BE2C (cell line): ENCODE measurements at regions not wholly inside any gene's neighbourhood (a gene's known extent, or its start where the extent isn't known, plus 50 kb on each side); places are given as distances from the start of the nearest gene placed in this dataset.

ENCODE experiments used
- DNase-seq: peaks from one replicate; pipeline ENCODE4 v3.0.0-alpha.2; 2020
- H3K27me3 ChIP-seq: fragments of 250-450 bp; sonication (Bioruptor Pico); 2 replicates; pipeline ENCODE4 v1.5.1; 2020; ENCODE audit warnings: mild to moderate bottlenecking
- H3K36me3 ChIP-seq: fragments of 250-450 bp; sonication (Bioruptor Pico); 2 replicates; pipeline ENCODE4 v1.5.1; 2020; ENCODE audit warnings: mild to moderate bottlenecking
- H3K4me1 ChIP-seq: fragments of 250-450 bp; sonication (Bioruptor Pico); 2 replicates; pipeline ENCODE4 v1.5.1; 2020
- H3K4me3 ChIP-seq: 2 replicates; pipeline ENCODE4 v1.5.1; 2011; ENCODE audit warnings: low read depth, low read length
- H3K9me3 ChIP-seq: fragments of 250-450 bp; sonication (Bioruptor Pico); 2 replicates; pipeline ENCODE4 v1.5.1; 2020
- CTCF ChIP-seq: IDR thresholded peaks from 2 replicates; pipeline ENCODE4 v1.5.1; 2012; ENCODE audit warnings: mild to moderate bottlenecking, low read depth, low read length

GRCh38 chr2:43088143-43089073, 138.0 kb downstream of the ZFP36L2 start:
- no peak for DNase-seq

GRCh38 chr2:43087413-43087812, 139.0 kb downstream of the ZFP36L2 start:
- Histone ChIP-seq H3K36me3 (no peaks in the 10 kb centered on the region), H3K27me3 (no peaks in the 10 kb centered on the region), H3K4me3 (no peak overlapping the region), H3K9me3 (no peaks in the 10 kb centered on the region; the same call in 1 of the 2 replicates), H3K4me1 (peaks cover 31% of the 10 kb centered on the region)
- TF ChIP-seq CTCF: no peak
- no peak for DNase-seq

More at GRCh38 chr2:43088143-43089073, 138.0 kb downstream of the ZFP36L2 start:
- TF ChIP-seq CTCF: no peak
- Histone ChIP-seq H3K27me3 (no peaks in the 10 kb centered on the region), H3K4me1 (peaks cover 22% of the 10 kb centered on the region), H3K36me3 (no peaks in the 10 kb centered on the region), H3K4me3 (no peak overlapping the region), H3K9me3 (no peaks in the 10 kb centered on the region; the same call in 1 of the 2 replicates)

GRCh38 chr2:43086451-43087221, 139.8 kb downstream of the ZFP36L2 start:
- H3K9me3 ChIP-seq: no peaks in the 10 kb centered on the region; the same call in 1 of the 2 replicates
- no peaks in the 10 kb centered on the region for H3K27me3 ChIP-seq
- peaks cover 38% of the 10 kb centered on the region for H3K4me1 ChIP-seq
- no peak for DNase-seq
- TF ChIP-seq CTCF: no peak
- H3K36me3 ChIP-seq: no peaks in the 10 kb centered on the region
- no peak overlapping the region for H3K4me3 ChIP-seq

- H3K4me1 ChIP-seq: peaks cover 42% of the 10 kb centered on the region
- H3K36me3 ChIP-seq: no peaks in the 10 kb centered on the region
- no peak for DNase-seq
- no peaks in the 10 kb centered on the region; the same call in 1 of the 2 replicates for H3K9me3 ChIP-seq
- no peak for TF ChIP-seq CTCF
- no peak overlapping the region for H3K4me3 ChIP-seq
- H3K27me3 ChIP-seq: no peaks in the 10 kb centered on the region
Observed at GRCh38 chr2:43085929-43086328, 140.5 kb downstream of the ZFP36L2 start.

GRCh38 chr2:43085505-43085904, 140.9 kb downstream of the ZFP36L2 start:
- DNase-seq: no peak
- H3K27me3 ChIP-seq: no peaks in the 10 kb centered on the region
- no peaks in the 10 kb centered on the region; the same call in 1 of the 2 replicates for H3K9me3 ChIP-seq
- H3K4me3 ChIP-seq: no peak overlapping the region
- H3K36me3 ChIP-seq: no peaks in the 10 kb centered on the region
- H3K4me1 ChIP-seq: peaks cover 46% of the 10 kb centered on the region
- TF ChIP-seq CTCF: no peak
